GM23248 (cell line): ENCODE measurements at regions not wholly inside any gene's neighbourhood (a gene's known extent, or its start where the extent isn't known, plus 50 kb on each side); places are given as distances from the start of the nearest gene placed in this dataset.
"Not testable (repeated sequence)": the region's sequence is repeated elsewhere in the genome, so short reads cannot be mapped to it uniquely, and the experiment has no call there.

Source experiments
- EZH2 ChIP-seq: fragments of 200-600 bp; sonication (generic); IDR thresholded peaks from 2 replicates; pipeline ENCODE4 v1.6.1; 2018; ENCODE audit warnings: antibody characterized with exemption, mild to moderate bottlenecking; ENCODE audit not compliant: insufficient read depth, poor library complexity, severe bottlenecking
- EZH2phosphoT487 ChIP-seq: fragments of 200-600 bp; sonication (generic); IDR thresholded peaks from 2 replicates; pipeline ENCODE4 v1.6.1; 2018; ENCODE audit warnings: antibody characterized with exemption, moderate library complexity, mild to moderate bottlenecking, low read depth; ENCODE audit not compliant: insufficient read depth

DNA sequence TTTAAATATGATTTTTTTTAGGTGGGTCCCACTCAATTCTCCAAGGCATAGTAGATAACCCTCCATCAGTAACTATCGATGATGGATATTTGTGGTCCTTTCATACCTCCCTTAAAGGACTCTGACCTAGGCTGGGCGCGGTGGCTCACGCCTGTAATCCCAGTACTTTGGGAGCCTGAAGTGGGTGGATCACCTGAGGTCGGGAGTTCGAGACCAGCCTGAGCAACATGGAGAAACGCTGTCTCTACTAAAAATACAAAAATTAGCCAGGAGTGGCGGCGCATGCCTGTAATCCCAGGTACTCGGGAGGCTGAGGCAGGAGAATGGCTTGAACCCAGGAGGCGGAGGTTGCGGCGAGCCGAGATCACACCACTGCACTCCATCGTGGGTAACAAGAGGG is 54.8 kb upstream of the MRTFB start:
- not testable (repeated sequence) for TF ChIP-seq EZH2, EZH2phosphoT487
